B cell (primary cell): ENCODE measurements at regions not wholly inside any gene's neighbourhood (a gene's known extent, or its start where the extent isn't known, plus 50 kb on each side); places are given as distances from the start of the nearest gene placed in this dataset.

Experiments used
- CTCF ChIP-seq: fragments of 200-600 bp; IDR thresholded peaks from one replicate; pipeline ENCODE4 v1.8.0; 2022; ENCODE audit warnings: antibody characterized with exemption, mild to moderate bottlenecking
- EZH2 ChIP-seq: IDR thresholded peaks from 2 replicates; pipeline ENCODE4 v1.6.1; 2012; ENCODE audit warnings: borderline replicate concordance, low read depth, mild to moderate bottlenecking, moderate library complexity, low read length; ENCODE audit not compliant: insufficient read depth, poor library complexity, severe bottlenecking

- no peak for TF ChIP-seq CTCF
- TF ChIP-seq EZH2, result no peak
Measured at GRCh38 chr5:40112875-40113274, 566.8 kb upstream of the PTGER4 start.
